ENCODE measurements at regions not wholly inside any gene's neighbourhood (a gene's known extent, or its start where the extent isn't known, plus 50 kb on each side); places are given as distances from the start of the nearest gene placed in this dataset.
"Not testable (repeated sequence)": the region's sequence is repeated elsewhere in the genome, so short reads cannot be mapped to it uniquely, and the experiment has no call there.

GRCh38 chr11:134664447-134665187, 252.6 kb upstream of the B3GAT1 start:
- DNase-seq (ENCODE audit: low read depth) = no peak

- DNase-seq (ENCODE audit: low read depth) = no peak
These were observed 251.7 kb upstream of the B3GAT1 start for GRCh38 chr11:134663506-134664313.

GRCh38 chr11:134662629-134663360, 250.8 kb upstream of the B3GAT1 start:
- no peak for DNase-seq (ENCODE audit: low read depth)

- no peak for DNase-seq (ENCODE audit: low read depth)
These were observed 249.6 kb upstream of the B3GAT1 start for GRCh38 chr11:134661660-134662059.

- no peak for DNase-seq (ENCODE audit: low read depth)
These were observed 248.4 kb upstream of the B3GAT1 start for GRCh38 chr11:134660416-134660815.

GRCh38 chr11:134659882-134660281, 247.8 kb upstream of the B3GAT1 start:
- no peak for DNase-seq (ENCODE audit: low read depth)

GRCh38 chr11:134658481-134659225, 246.6 kb upstream of the B3GAT1 start:
- no peak for DNase-seq (ENCODE audit: low read depth)

GRCh38 chr11:134657631-134658030, 245.6 kb upstream of the B3GAT1 start:
- DNase-seq (ENCODE audit: low read depth) = no peak

- no peak for DNase-seq (ENCODE audit: low read depth)
These were observed 245.0 kb upstream of the B3GAT1 start for GRCh38 chr11:134656861-134657540.

GRCh38 chr11:134656086-134656840, 244.2 kb upstream of the B3GAT1 start:
- not testable (repeated sequence) for DNase-seq (ENCODE audit: low read depth)

GRCh38 chr11:134655189-134655989, 243.3 kb upstream of the B3GAT1 start:
- DNase-seq (ENCODE audit: low read depth) = no peak

- no peak for DNase-seq (ENCODE audit: low read depth)
These were observed 242.3 kb upstream of the B3GAT1 start for GRCh38 chr11:134654161-134654915.

- DNase-seq (ENCODE audit: low read depth) = no peak
These were observed 240.7 kb upstream of the B3GAT1 start for GRCh38 chr11:134652586-134653255.

- DNase-seq (ENCODE audit: low read depth) = no peak
These were observed 235.2 kb upstream of the B3GAT1 start for GRCh38 chr11:134647066-134647743.

GRCh38 chr11:134646561-134646960, 234.5 kb upstream of the B3GAT1 start:
- no peak for DNase-seq (ENCODE audit: low read depth)

- DNase-seq (ENCODE audit: low read depth) = no peak
These were observed 233.5 kb upstream of the B3GAT1 start for GRCh38 chr11:134645576-134645975.

- no peak for DNase-seq (ENCODE audit: low read depth)
These were observed 232.7 kb upstream of the B3GAT1 start for GRCh38 chr11:134644476-134645456.
